Hepatocyte (in vitro differentiated cells): ENCODE measurements at regions not wholly inside any gene's neighbourhood (a gene's known extent, or its start where the extent isn't known, plus 50 kb on each side); places are given as distances from the start of the nearest gene placed in this dataset.

ENCODE experiments used
- CTCF ChIP-seq: fragments of 200-600 bp; sonication (generic); IDR thresholded peaks from 2 replicates; pipeline ENCODE4 v1.5.1; 2016; ENCODE audit warnings: antibody characterized with exemption, mild to moderate bottlenecking; ENCODE audit not compliant: poor library complexity
- EZH2phosphoT487 ChIP-seq: fragments of 200-600 bp; sonication (generic); IDR thresholded peaks from one replicate; pipeline ENCODE4 v1.6.1; 2018; ENCODE audit warnings: antibody characterized with exemption, mild to moderate bottlenecking, low read depth, moderate library complexity; ENCODE audit not compliant: unreplicated experiment, severe bottlenecking

GRCh38 chr16:35200662-35201061, 1741.2 kb downstream of the TP53TG3F start:
- no peak for TF ChIP-seq CTCF
- TF ChIP-seq EZH2phosphoT487 = no peak
